Colonic mucosa (tissue), 4 donors: ENCODE measurements at regions not wholly inside any gene's neighbourhood (a gene's known extent, or its start where the extent isn't known, plus 50 kb on each side); places are given as distances from the start of the nearest gene placed in this dataset.

Source experiments
- DNase-seq: peaks from one replicate; pipeline ENCODE4 v3.0.0-alpha.2; 2020
- H3K27ac ChIP-seq: fragments of 200-600 bp; one replicate; pipeline ENCODE4 v1.8.0; 2021
- H3K27me3 ChIP-seq: fragments of 200-600 bp; one replicate; pipeline ENCODE4 v1.8.0; 2021
- H3K36me3 ChIP-seq: fragments of 200-600 bp; one replicate; pipeline ENCODE4 v1.8.0; 2021
- H3K4me1 ChIP-seq: fragments of 200-600 bp; one replicate; pipeline ENCODE4 v1.8.0; 2021; ENCODE audit warnings: mild to moderate bottlenecking
- H3K4me3 ChIP-seq: fragments of 200-600 bp; one replicate; pipeline ENCODE4 v1.8.0; 2021
- H3K9ac ChIP-seq, 2 donors: one replicate each; pipeline ENCODE4 v1.7.0; 2013; ENCODE audit warnings: control low read depth in 2 of 2, low read depth in 2 of 2, low read length in 2 of 2
- H3K9me3 ChIP-seq: fragments of 200-600 bp; one replicate; pipeline ENCODE4 v1.8.0; 2021
- intact Hi-C: fragments of 100-400 bp; cut with DNase I; formaldehyde crosslinking; loops from one replicate; pipeline ENCODE4 v1.14.1; 2022
- TF ChIP-seq, protein P1 (sequence below): fragments of 200-600 bp; IDR thresholded peaks from one replicate; pipeline ENCODE4 v1.8.0; 2022; ENCODE audit warnings: antibody characterized with exemption, mild to moderate bottlenecking
- donor health status: healthy.
- donor health status: DM: no; HTN: no; CAD: no.
- donor health status: DM: no; HTN: no; CAD: no.

DNA sequence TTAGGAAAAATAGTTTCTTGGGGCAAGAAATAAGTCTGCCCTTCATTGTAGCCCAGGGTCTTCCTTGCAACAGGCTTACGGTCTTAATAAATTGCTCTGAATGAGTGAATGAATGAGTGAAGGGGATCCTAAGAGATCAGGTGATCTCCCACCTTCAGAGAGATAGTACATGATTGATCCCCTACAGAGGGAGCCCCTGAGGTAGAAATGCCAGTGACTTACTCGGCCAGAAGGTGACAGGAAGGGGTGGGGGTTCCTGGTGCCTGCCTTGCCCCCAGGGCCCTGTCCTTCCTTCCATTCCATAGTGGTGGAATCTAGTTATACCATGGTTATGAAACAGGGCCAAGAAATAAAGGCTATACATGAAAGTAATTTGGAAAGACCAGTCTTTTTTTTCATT lies 215.3 kb upstream of the SSTR4 start:
- intact Hi-C loops = no loop called here
- Histone ChIP-seq H3K27ac (no peak overlapping the region), H3K9me3 (no peaks in the 10 kb centered on the region), H3K4me3 (no peak overlapping the region), H3K4me1 (no peaks in the 10 kb centered on the region), H3K27me3 (no peaks in the 10 kb centered on the region), H3K9ac (no peak overlapping the region), H3K36me3 (no peaks in the 10 kb centered on the region)
- no peak for DNase-seq
- TF ChIP-seq, protein P1, sequence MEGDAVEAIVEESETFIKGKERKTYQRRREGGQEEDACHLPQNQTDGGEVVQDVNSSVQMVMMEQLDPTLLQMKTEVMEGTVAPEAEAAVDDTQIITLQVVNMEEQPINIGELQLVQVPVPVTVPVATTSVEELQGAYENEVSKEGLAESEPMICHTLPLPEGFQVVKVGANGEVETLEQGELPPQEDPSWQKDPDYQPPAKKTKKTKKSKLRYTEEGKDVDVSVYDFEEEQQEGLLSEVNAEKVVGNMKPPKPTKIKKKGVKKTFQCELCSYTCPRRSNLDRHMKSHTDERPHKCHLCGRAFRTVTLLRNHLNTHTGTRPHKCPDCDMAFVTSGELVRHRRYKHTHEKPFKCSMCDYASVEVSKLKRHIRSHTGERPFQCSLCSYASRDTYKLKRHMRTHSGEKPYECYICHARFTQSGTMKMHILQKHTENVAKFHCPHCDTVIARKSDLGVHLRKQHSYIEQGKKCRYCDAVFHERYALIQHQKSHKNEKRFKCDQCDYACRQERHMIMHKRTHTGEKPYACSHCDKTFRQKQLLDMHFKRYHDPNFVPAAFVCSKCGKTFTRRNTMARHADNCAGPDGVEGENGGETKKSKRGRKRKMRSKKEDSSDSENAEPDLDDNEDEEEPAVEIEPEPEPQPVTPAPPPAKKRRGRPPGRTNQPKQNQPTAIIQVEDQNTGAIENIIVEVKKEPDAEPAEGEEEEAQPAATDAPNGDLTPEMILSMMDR = no peak

- no peaks in the 10 kb centered on the region for H3K4me1 ChIP-seq
- no peaks in the 10 kb centered on the region for H3K9me3 ChIP-seq
- H3K27me3 ChIP-seq = no peaks in the 10 kb centered on the region
- no peak for DNase-seq
- no peak overlapping the region for H3K9ac ChIP-seq
- H3K27ac ChIP-seq = no peak overlapping the region
- no peaks in the 10 kb centered on the region for H3K36me3 ChIP-seq
- TF ChIP-seq, protein P1 = no peak
- H3K4me3 ChIP-seq = no peak overlapping the region
- intact Hi-C loops = no loop called here
These were observed 213.9 kb upstream of the SSTR4 start for GRCh38 chr20:22821081-22821727.

- intact Hi-C loops = no loop called here
- no peak overlapping the region for H3K9ac ChIP-seq
- DNase-seq = no peak
- H3K27ac ChIP-seq = no peak overlapping the region
- no peak overlapping the region for H3K4me3 ChIP-seq
- TF ChIP-seq, protein P1 = no peak
- H3K9me3 ChIP-seq = no peaks in the 10 kb centered on the region
- no peaks in the 10 kb centered on the region for H3K27me3 ChIP-seq
- no peaks in the 10 kb centered on the region for H3K36me3 ChIP-seq
- no peaks in the 10 kb centered on the region for H3K4me1 ChIP-seq
These were observed 213.3 kb upstream of the SSTR4 start for GRCh38 chr20:22821796-22822195.

- no peak overlapping the region for H3K4me3 ChIP-seq
- no peaks in the 10 kb centered on the region for H3K4me1 ChIP-seq
- H3K27ac ChIP-seq = no peak overlapping the region
- no peak overlapping the region for H3K9ac ChIP-seq
- no peak for DNase-seq
- no peaks in the 10 kb centered on the region for H3K36me3 ChIP-seq
- TF ChIP-seq, protein P1 = no peak
- no peaks in the 10 kb centered on the region for H3K27me3 ChIP-seq
- intact Hi-C loops = no loop called here
- no peaks in the 10 kb centered on the region for H3K9me3 ChIP-seq
These were observed 212.0 kb upstream of the SSTR4 start for GRCh38 chr20:22823119-22823518.

- H3K27me3 ChIP-seq = no peaks in the 10 kb centered on the region
- intact Hi-C loops = no loop called here
- TF ChIP-seq, protein P1 = no peak
- no peak overlapping the region for H3K9ac ChIP-seq
- no peaks in the 10 kb centered on the region for H3K9me3 ChIP-seq
- no peak overlapping the region for H3K4me3 ChIP-seq
- no peaks in the 10 kb centered on the region for H3K36me3 ChIP-seq
- no peak overlapping the region for H3K27ac ChIP-seq
- H3K4me1 ChIP-seq = no peaks in the 10 kb centered on the region
- no peak for DNase-seq
These were observed 211.0 kb upstream of the SSTR4 start for GRCh38 chr20:22824077-22824476.
